ENCODE measurements at regions not wholly inside any gene's neighbourhood (a gene's known extent, or its start where the extent isn't known, plus 50 kb on each side); places are given as distances from the start of the nearest gene placed in this dataset.

- FAIRE-seq (no peak), DNase-seq (ENCODE audit: insufficient read length) (no peak)
- TF ChIP-seq POLR2AphosphoS5 (IDR thresholded peaks at IDR 0.05; ENCODE audit: low read depth, low read length), result no peak
- TF ChIP-seq POLR2A (IDR thresholded peaks at IDR 0.05; ENCODE audit: low read depth, low read length), result no peak
- TF ChIP-seq TAF1 (IDR thresholded peaks at IDR 0.05; ENCODE audit: borderline replicate concordance, low read depth, low read length), result no peak
Measured at GRCh38 chr9:135370411-135371375, 108.9 kb upstream of the PPP1R26 start.

- TF ChIP-seq POLR2AphosphoS5 (IDR thresholded peaks at IDR 0.05; ENCODE audit: low read depth, low read length), result no peak
- no peak for TF ChIP-seq POLR2A (IDR thresholded peaks at IDR 0.05; ENCODE audit: low read depth, low read length)
- no peak for TF ChIP-seq TAF1 (IDR thresholded peaks at IDR 0.05; ENCODE audit: borderline replicate concordance, low read depth, low read length)
- FAIRE-seq, result no peak
- DNase-seq (ENCODE audit: insufficient read length), result no peak
Measured at GRCh38 chr9:135371535-135371934, 108.0 kb upstream of the PPP1R26 start.

- TF ChIP-seq POLR2AphosphoS5 (IDR thresholded peaks at IDR 0.05; ENCODE audit: low read depth, low read length), result no peak
- TF ChIP-seq TAF1 (IDR thresholded peaks at IDR 0.05; ENCODE audit: borderline replicate concordance, low read depth, low read length), result no peak
- no peak for TF ChIP-seq POLR2A (IDR thresholded peaks at IDR 0.05; ENCODE audit: low read depth, low read length)
- FAIRE-seq (no peak), DNase-seq (ENCODE audit: insufficient read length) (no peak)
Measured at GRCh38 chr9:135372036-135372435, 107.5 kb upstream of the PPP1R26 start.

GRCh38 chr9:135372501-135373008 lies 107.0 kb upstream of the PPP1R26 start:
- FAIRE-seq (no peak), DNase-seq (ENCODE audit: insufficient read length) (no peak)
- TF ChIP-seq POLR2AphosphoS5 (IDR thresholded peaks at IDR 0.05; ENCODE audit: low read depth, low read length) (no peak), POLR2A (IDR thresholded peaks at IDR 0.05; ENCODE audit: low read depth, low read length) (no peak), TAF1 (IDR thresholded peaks at IDR 0.05; ENCODE audit: borderline replicate concordance, low read depth, low read length) (no peak)

GRCh38 chr9:135373151-135373685 lies 106.4 kb upstream of the PPP1R26 start:
- DNase-seq (ENCODE audit: insufficient read length) (no peak), FAIRE-seq (no peak)
- TF ChIP-seq POLR2A (IDR thresholded peaks at IDR 0.05; ENCODE audit: low read depth, low read length), result no peak
- no peak for TF ChIP-seq POLR2AphosphoS5 (IDR thresholded peaks at IDR 0.05; ENCODE audit: low read depth, low read length)
- no peak for TF ChIP-seq TAF1 (IDR thresholded peaks at IDR 0.05; ENCODE audit: borderline replicate concordance, low read depth, low read length)

- no peak for TF ChIP-seq POLR2A (IDR thresholded peaks at IDR 0.05; ENCODE audit: low read depth, low read length)
- no peak for TF ChIP-seq POLR2AphosphoS5 (IDR thresholded peaks at IDR 0.05; ENCODE audit: low read depth, low read length)
- TF ChIP-seq TAF1 (IDR thresholded peaks at IDR 0.05; ENCODE audit: borderline replicate concordance, low read depth, low read length), result no peak
- FAIRE-seq, result no peak
Measured at GRCh38 chr9:135373820-135374219, 105.8 kb upstream of the PPP1R26 start.

GRCh38 chr9:135374591-135374990 lies 105.0 kb upstream of the PPP1R26 start:
- no peak for TF ChIP-seq POLR2A (IDR thresholded peaks at IDR 0.05; ENCODE audit: low read depth, low read length)
- no peak for TF ChIP-seq TAF1 (IDR thresholded peaks at IDR 0.05; ENCODE audit: borderline replicate concordance, low read depth, low read length)
- TF ChIP-seq POLR2AphosphoS5 (IDR thresholded peaks at IDR 0.05; ENCODE audit: low read depth, low read length), result no peak
- no peak for FAIRE-seq
- no peak for DNase-seq (ENCODE audit: insufficient read length)

More at GRCh38 chr9:135373820-135374219, 105.8 kb upstream of the PPP1R26 start:
- DNase-seq (ENCODE audit: insufficient read length), result no peak

- DNase-seq (ENCODE audit: insufficient read length) (no peak), FAIRE-seq (no peak)
- TF ChIP-seq POLR2AphosphoS5 (IDR thresholded peaks at IDR 0.05; ENCODE audit: low read depth, low read length) (no peak), POLR2A (IDR thresholded peaks at IDR 0.05; ENCODE audit: low read depth, low read length) (no peak), TAF1 (IDR thresholded peaks at IDR 0.05; ENCODE audit: borderline replicate concordance, low read depth, low read length) (no peak)
Measured at GRCh38 chr9:135375001-135375400, 104.6 kb upstream of the PPP1R26 start.

- TF ChIP-seq POLR2A (IDR thresholded peaks at IDR 0.05; ENCODE audit: low read depth, low read length), result no peak
- no peak for TF ChIP-seq POLR2AphosphoS5 (IDR thresholded peaks at IDR 0.05; ENCODE audit: low read depth, low read length)
- no peak for TF ChIP-seq TAF1 (IDR thresholded peaks at IDR 0.05; ENCODE audit: borderline replicate concordance, low read depth, low read length)
- DNase-seq (ENCODE audit: insufficient read length) (no peak), FAIRE-seq (no peak)
Measured at GRCh38 chr9:135376511-135377265, 102.9 kb upstream of the PPP1R26 start.

GRCh38 chr9:135377431-135377830 lies 102.2 kb upstream of the PPP1R26 start:
- DNase-seq (ENCODE audit: insufficient read length), result no peak
- TF ChIP-seq TAF1 (IDR thresholded peaks at IDR 0.05; ENCODE audit: borderline replicate concordance, low read depth, low read length), result no peak
- no peak for TF ChIP-seq POLR2AphosphoS5 (IDR thresholded peaks at IDR 0.05; ENCODE audit: low read depth, low read length)
- TF ChIP-seq POLR2A (IDR thresholded peaks at IDR 0.05; ENCODE audit: low read depth, low read length), result no peak
- FAIRE-seq, result no peak

GRCh38 chr9:135378751-135379150 lies 100.8 kb upstream of the PPP1R26 start:
- FAIRE-seq, result no peak
- no peak for TF ChIP-seq POLR2AphosphoS5 (IDR thresholded peaks at IDR 0.05; ENCODE audit: low read depth, low read length)
- TF ChIP-seq TAF1 (IDR thresholded peaks at IDR 0.05; ENCODE audit: borderline replicate concordance, low read depth, low read length), result no peak
- no peak for TF ChIP-seq POLR2A (IDR thresholded peaks at IDR 0.05; ENCODE audit: low read depth, low read length)

More at GRCh38 chr9:135378751-135379150, 100.8 kb upstream of the PPP1R26 start:
- no peak for DNase-seq (ENCODE audit: insufficient read length)

Measured in GM12892 (cell line).